Chondrocyte (in vitro differentiated cells): ENCODE measurements at regions not wholly inside any gene's neighbourhood (a gene's known extent, or its start where the extent isn't known, plus 50 kb on each side); places are given as distances from the start of the nearest gene placed in this dataset.
"Not testable (repeated sequence)": the region's sequence is repeated elsewhere in the genome, so short reads cannot be mapped to it uniquely, and the experiment has no call there.

ENCODE experiments used
- DNase-seq: peaks from one replicate; pipeline ENCODE4 v3.0.0; 2021; ENCODE audit warnings: mixed read lengths, low spot score
- H3K27ac Mint-ChIP-seq: one replicate; pipeline ENCODE4 v1.8.0; 2021; ENCODE audit warnings: mild to moderate bottlenecking, moderate library complexity, mixed read lengths; ENCODE audit not compliant: unreplicated experiment
- H3K27me3 Mint-ChIP-seq: 2 replicates; pipeline ENCODE4 v1.8.0; 2021; ENCODE audit warnings: low read depth, mixed read lengths
- H3K36me3 Mint-ChIP-seq: 2 replicates; pipeline ENCODE4 v1.8.0; 2021; ENCODE audit warnings: low read depth, mixed read lengths
- H3K4me1 Mint-ChIP-seq: 2 replicates; pipeline ENCODE4 v1.8.0; 2021; ENCODE audit warnings: low read depth, mild to moderate bottlenecking, mixed read lengths
- H3K4me3 Mint-ChIP-seq: one replicate; pipeline ENCODE4 v1.8.0; 2021; ENCODE audit warnings: mild to moderate bottlenecking, moderate library complexity, mixed read lengths; ENCODE audit not compliant: unreplicated experiment
- H3K9me3 Mint-ChIP-seq: 2 replicates; pipeline ENCODE4 v1.8.0; 2021; ENCODE audit warnings: low read depth, mixed read lengths
- TF ChIP-seq, protein P1 (sequence below): fragments of 200-600 bp; sonication (generic); IDR thresholded peaks from 2 replicates; pipeline ENCODE4 v1.5.0; 2021; ENCODE audit warnings: antibody characterized with exemption, mild to moderate bottlenecking, moderate library complexity

DNA sequence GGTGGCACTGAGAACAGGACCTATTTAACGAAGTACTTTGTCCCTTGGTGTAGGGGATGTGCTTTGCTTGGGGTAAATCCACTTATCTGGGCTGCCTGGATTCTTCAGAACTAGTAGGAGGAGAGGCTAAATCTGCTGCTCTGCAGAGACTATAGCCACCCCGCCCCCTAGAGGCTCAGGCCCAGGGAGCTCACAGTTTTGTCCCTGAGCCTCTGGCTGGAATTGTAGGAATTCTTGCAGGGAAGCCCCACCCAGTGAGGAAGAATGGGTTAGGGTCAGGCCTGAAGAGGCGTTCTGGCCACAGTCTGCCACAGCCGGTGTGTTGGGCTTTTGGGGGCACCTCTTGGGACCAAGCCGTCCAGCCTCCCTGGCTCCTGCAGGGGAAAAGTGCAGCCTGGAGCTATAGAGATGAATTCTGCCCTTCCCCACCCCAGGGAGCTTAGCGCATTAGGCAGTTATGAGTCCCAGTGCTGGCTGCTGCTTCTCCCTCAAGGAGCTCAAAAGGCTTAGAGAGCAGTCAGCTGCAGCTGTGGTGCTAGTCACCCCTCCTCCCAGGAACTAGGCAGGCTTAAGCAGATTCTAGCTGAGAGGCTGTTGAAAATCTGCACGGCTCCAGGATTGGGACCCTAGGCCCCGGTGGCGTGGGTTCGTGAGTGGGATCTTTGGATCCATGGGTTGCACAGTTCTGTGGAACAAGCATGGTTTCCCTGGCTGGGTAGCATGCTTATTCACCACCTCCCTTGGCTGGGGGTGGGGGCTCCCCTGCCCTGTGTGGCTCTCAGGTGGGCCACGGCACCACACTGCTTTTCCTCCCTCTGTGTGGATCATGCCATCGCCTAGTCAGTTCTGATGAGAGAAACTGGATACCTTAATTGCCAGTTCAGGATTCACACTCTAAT lies 237.4 kb upstream of the TOM1L1 start:
- Mint-ChIP-seq H3K36me3 (no peaks in the 10 kb centered on the region), H3K4me1 (no peaks in the 10 kb centered on the region), H3K9me3 (peaks cover 34% of the 10 kb centered on the region), H3K27me3 (no peaks in the 10 kb centered on the region), H3K4me3 (no peak overlapping the region), H3K27ac (no peak overlapping the region)
- DNase-seq, result no peak
- TF ChIP-seq, protein P1, sequence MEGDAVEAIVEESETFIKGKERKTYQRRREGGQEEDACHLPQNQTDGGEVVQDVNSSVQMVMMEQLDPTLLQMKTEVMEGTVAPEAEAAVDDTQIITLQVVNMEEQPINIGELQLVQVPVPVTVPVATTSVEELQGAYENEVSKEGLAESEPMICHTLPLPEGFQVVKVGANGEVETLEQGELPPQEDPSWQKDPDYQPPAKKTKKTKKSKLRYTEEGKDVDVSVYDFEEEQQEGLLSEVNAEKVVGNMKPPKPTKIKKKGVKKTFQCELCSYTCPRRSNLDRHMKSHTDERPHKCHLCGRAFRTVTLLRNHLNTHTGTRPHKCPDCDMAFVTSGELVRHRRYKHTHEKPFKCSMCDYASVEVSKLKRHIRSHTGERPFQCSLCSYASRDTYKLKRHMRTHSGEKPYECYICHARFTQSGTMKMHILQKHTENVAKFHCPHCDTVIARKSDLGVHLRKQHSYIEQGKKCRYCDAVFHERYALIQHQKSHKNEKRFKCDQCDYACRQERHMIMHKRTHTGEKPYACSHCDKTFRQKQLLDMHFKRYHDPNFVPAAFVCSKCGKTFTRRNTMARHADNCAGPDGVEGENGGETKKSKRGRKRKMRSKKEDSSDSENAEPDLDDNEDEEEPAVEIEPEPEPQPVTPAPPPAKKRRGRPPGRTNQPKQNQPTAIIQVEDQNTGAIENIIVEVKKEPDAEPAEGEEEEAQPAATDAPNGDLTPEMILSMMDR, result no peak

DNA sequence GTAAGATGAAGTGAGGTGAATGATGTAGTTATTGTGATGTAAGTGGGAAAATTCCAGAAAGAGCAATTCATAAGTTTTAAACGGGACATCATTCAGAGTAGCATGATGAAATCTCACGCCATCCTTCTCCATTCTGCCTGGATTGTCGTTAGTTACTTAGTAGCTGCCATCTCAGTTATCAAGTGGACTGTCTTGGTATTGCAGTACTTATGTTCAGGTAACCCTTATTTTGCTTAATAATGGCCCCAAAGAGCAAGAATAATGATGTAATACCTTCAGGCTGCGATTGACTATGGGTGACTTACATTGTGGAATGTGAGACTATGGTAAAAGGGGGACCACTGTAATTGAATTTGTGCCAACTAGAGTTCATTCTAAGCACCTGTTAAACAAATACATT lies 234.1 kb upstream of the TOM1L1 start:
- no peaks in the 10 kb centered on the region for H3K4me1 Mint-ChIP-seq
- H3K4me3 Mint-ChIP-seq, result no peak overlapping the region
- no peak overlapping the region for H3K27ac Mint-ChIP-seq
- no peaks in the 10 kb centered on the region for H3K27me3 Mint-ChIP-seq
- DNase-seq, result no peak
- no peaks in the 10 kb centered on the region for H3K36me3 Mint-ChIP-seq
- TF ChIP-seq, protein P1, result no peak
- H3K9me3 Mint-ChIP-seq, result peaks cover 28% of the 10 kb centered on the region

DNA sequence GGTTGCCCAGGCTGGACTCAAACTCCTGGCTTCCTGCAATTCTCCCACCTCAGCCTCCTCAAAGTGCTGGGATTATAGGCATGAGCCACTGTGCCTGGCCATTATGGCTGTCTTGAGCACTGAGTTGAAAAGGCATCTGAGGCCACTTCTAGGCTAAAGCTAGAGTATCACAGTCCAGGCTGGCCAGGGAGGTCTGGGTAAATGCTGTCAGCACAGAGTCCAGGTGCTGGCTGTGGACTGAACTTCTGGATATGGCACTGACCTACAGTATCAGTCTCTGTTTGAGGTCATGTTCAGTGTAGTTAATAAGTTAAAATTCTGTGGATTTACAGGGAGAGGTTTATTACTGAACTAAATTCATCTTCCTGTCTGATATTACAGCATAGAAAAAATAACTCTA lies 222.5 kb upstream of the TOM1L1 start:
- no peaks in the 10 kb centered on the region for H3K4me1 Mint-ChIP-seq
- no peaks in the 10 kb centered on the region for H3K27me3 Mint-ChIP-seq
- H3K36me3 Mint-ChIP-seq, result no peaks in the 10 kb centered on the region
- no peak overlapping the region for H3K4me3 Mint-ChIP-seq
- no peak for DNase-seq
- TF ChIP-seq, protein P1, result no peak
- peaks cover 9% of the 10 kb centered on the region for H3K9me3 Mint-ChIP-seq
- H3K27ac Mint-ChIP-seq, result no peak overlapping the region

DNA sequence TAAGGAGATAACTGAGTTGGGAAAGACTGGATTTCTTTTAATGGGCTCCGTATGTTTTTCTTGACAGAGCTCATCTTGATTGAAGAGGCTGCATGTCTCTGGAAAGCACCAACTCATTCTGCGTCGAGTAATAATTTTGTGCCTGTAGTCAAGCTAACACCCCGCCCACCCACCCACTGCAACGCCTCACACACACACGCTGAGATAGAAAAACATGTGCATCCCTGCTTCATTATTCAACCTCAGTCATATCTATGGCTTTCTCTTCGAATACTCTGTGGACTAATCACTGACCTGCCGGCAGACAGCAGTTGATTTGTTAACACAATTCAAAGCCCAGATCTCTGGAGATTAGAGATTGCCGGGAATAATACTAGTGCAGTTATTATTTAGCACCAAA lies 220.2 kb upstream of the TOM1L1 start:
- peaks cover 8% of the 10 kb centered on the region for H3K9me3 Mint-ChIP-seq
- no peaks in the 10 kb centered on the region for H3K27me3 Mint-ChIP-seq
- H3K27ac Mint-ChIP-seq, result no peak overlapping the region
- no peaks in the 10 kb centered on the region for H3K36me3 Mint-ChIP-seq
- no peak for DNase-seq
- no peak overlapping the region for H3K4me3 Mint-ChIP-seq
- TF ChIP-seq, protein P1, result no peak
- no peaks in the 10 kb centered on the region for H3K4me1 Mint-ChIP-seq

DNA sequence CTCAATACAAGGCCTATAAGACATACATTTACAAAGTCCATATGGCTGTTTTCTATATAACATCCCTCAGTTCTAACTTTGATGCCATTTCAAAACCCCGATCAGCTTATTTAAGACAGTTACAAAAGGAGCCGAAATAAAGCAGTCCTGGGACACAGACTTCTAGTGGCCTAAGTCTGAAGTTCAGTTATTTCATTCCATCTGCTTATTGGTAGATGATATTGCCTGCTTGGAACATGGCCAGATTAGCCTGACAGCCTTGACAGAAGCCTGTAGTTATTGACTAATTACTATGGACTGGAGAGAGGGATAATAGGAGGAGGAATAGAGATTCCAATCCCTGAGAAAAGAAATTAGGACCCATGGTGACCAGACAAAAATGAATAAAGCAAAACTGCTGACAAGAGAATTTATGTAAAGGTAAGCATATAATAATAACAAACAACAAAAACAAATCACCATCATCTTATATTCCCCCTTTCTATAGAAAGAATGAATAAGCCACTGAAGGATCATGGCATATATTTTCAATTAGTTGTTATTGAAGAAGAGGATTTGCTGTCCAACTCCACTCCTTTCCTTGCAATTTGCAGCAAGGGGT lies 206.3 kb upstream of the TOM1L1 start:
- H3K27ac Mint-ChIP-seq, result no peak overlapping the region
- H3K9me3 Mint-ChIP-seq, result peaks cover 16% of the 10 kb centered on the region
- TF ChIP-seq, protein P1, result no peak
- DNase-seq, result no peak
- H3K4me1 Mint-ChIP-seq, result no peaks in the 10 kb centered on the region
- H3K27me3 Mint-ChIP-seq, result no peaks in the 10 kb centered on the region
- no peak overlapping the region for H3K4me3 Mint-ChIP-seq
- no peaks in the 10 kb centered on the region for H3K36me3 Mint-ChIP-seq

DNA sequence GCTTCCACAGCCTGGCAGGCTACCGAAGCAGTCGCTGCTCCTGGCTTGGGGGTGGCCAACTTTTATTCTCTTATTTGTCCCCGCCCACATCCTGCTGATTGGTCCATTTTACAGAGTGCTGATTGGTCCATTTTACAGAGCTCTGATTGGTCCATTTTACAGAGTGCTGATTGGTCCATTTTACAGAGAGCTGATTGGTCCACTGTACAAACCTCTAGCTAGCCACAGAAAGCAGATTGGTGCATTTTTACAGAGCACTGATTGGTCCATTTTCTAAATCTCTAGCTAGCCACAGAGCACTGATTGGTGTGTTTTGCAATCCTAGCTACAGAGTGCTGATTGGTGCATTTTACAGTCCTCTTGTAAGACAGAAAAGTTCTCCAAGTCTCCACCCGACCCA lies 187.9 kb upstream of the TOM1L1 start:
- not testable (repeated sequence) for H3K4me1 Mint-ChIP-seq, H3K27me3 Mint-ChIP-seq, DNase-seq, H3K27ac Mint-ChIP-seq, H3K36me3 Mint-ChIP-seq, H3K4me3 Mint-ChIP-seq
- peaks cover 23% of the 10 kb centered on the region for H3K9me3 Mint-ChIP-seq
